GM23338 (cell line): ENCODE measurements at regions not wholly inside any gene's neighbourhood (a gene's known extent, or its start where the extent isn't known, plus 50 kb on each side); places are given as distances from the start of the nearest gene placed in this dataset.

Source experiments
- ATAC-seq: fragments of 200-7000 bp; cut with Tn5 transposase; 3 replicates; pipeline ENCODE4 v1.9.1; 2020
- DNase-seq: peaks from one replicate; pipeline ENCODE4 v3.0.0-alpha.2; 2015; ENCODE audit warnings: low spot score
- H2AFZ ChIP-seq: fragments of 200-600 bp; sonication (generic); 2 replicates; pipeline ENCODE4 v1.8.0; 2016; ENCODE audit warnings: antibody characterized with exemption, mild to moderate bottlenecking, moderate library complexity
- H3F3A ChIP-seq: fragments of 200-600 bp; sonication (generic); replicated peaks from 2 replicates; pipeline ENCODE4 v1.8.0; 2017; ENCODE audit warnings: antibody characterized with exemption, mixed run types, low read depth
- H3K27ac ChIP-seq: fragments of 200-600 bp; sonication (generic); 2 replicates; pipeline ENCODE4 v1.6.1; 2016; ENCODE audit warnings: low read depth
- H3K27me3 ChIP-seq: fragments of 200-600 bp; sonication (generic); 2 replicates; pipeline ENCODE4 v1.8.0; 2016; ENCODE audit warnings: mild to moderate bottlenecking, mixed run types, moderate library complexity; ENCODE audit not compliant: insufficient read depth
- H3K36me3 ChIP-seq: fragments of 200-600 bp; sonication (generic); 2 replicates; pipeline ENCODE4 v1.8.0; 2016; ENCODE audit warnings: mild to moderate bottlenecking; ENCODE audit not compliant: insufficient read depth
- H3K4me1 ChIP-seq: fragments of 200-600 bp; sonication (generic); 2 replicates; pipeline ENCODE4 v1.8.0; 2016; ENCODE audit warnings: mild to moderate bottlenecking, moderate library complexity; ENCODE audit not compliant: insufficient read depth
- H3K4me2 ChIP-seq: fragments of 200-600 bp; sonication (generic); 2 replicates; pipeline ENCODE4 v1.7.1; 2017; ENCODE audit warnings: mixed run types
- H3K4me3 ChIP-seq: fragments of 200-600 bp; sonication (generic); 2 replicates; pipeline ENCODE4 v1.6.1; 2016; ENCODE audit warnings: mixed run types
- H3K79me2 ChIP-seq: fragments of 200-600 bp; sonication (generic); replicated peaks from 2 replicates; pipeline ENCODE4 v1.8.0; 2017; ENCODE audit warnings: mild to moderate bottlenecking; ENCODE audit not compliant: insufficient read depth
- H3K9me2 ChIP-seq: fragments of 200-600 bp; sonication (generic); 2 replicates; pipeline ENCODE4 v1.8.0; 2017; ENCODE audit not compliant: insufficient read depth
- H4K20me1 ChIP-seq: fragments of 200-600 bp; sonication (generic); replicated peaks from 2 replicates; pipeline ENCODE4 v1.8.0; 2017; ENCODE audit warnings: mild to moderate bottlenecking; ENCODE audit not compliant: insufficient read depth
- H3K27ac Mint-ChIP-seq: 2 replicates; pipeline ENCODE4 v1.8.0; 2020; ENCODE audit warnings: inconsistent platforms, mild to moderate bottlenecking, moderate library complexity, mixed read lengths
- H3K27me3 Mint-ChIP-seq: 3 replicates; pipeline ENCODE4 v1.8.0; 2022; ENCODE audit warnings: low read depth, mild to moderate bottlenecking, moderate library complexity, mixed read lengths, inconsistent platforms; ENCODE audit not compliant: insufficient read depth, poor library complexity
- H3K36me3 Mint-ChIP-seq: 3 replicates; pipeline ENCODE4 v1.8.0; 2021; ENCODE audit warnings: low read depth, mild to moderate bottlenecking, inconsistent platforms, moderate library complexity, mixed read lengths
- H3K4me1 Mint-ChIP-seq: 3 replicates; pipeline ENCODE4 v1.8.0; 2020; ENCODE audit warnings: mild to moderate bottlenecking, inconsistent platforms, mixed read lengths
- H3K4me3 Mint-ChIP-seq: 3 replicates; pipeline ENCODE4 v1.8.0; 2021; ENCODE audit warnings: moderate library complexity, mild to moderate bottlenecking, inconsistent platforms, mixed read lengths
- H3K9me3 Mint-ChIP-seq: 3 replicates; pipeline ENCODE4 v1.8.0; 2020; ENCODE audit warnings: moderate library complexity, mild to moderate bottlenecking, inconsistent platforms, mixed read lengths
- CTCF ChIP-seq, 2 experiments: fragments of 200-600 bp in 1 of 2; sonication (generic) in 1 of 2; conservative IDR thresholded peaks; 2 replicates each; pipeline versions ENCODE4 v1.5.1 to v1.6.1; 2016 to 2017; ENCODE audit warnings: antibody characterized with exemption in 2 of 2, low read depth in 2 of 2, mild to moderate bottlenecking in 2 of 2, moderate library complexity in 1 of 2
- ZNF462 ChIP-seq: fragments of 250-450 bp; sonication (Bioruptor Pico); IDR thresholded peaks from 2 replicates; pipeline ENCODE4 v1.5.0; 2020; ENCODE audit warnings: mild to moderate bottlenecking, moderate library complexity

- TF ChIP-seq ZNF462 (CRISPR knock-in tag) (no peak), CTCF (conservative IDR thresholded peaks at IDR 0.05; ENCODE audit: low read depth in 2 of 2) (no peak)
These were observed 500.4 kb downstream of the SLC6A15 start (continued) for GRCh38 chr12:84412226-84412625.

- Histone ChIP-seq H2AFZ (no peak overlapping the region), H3K4me2 (no peak overlapping the region), H3F3A (no peaks in the 10 kb centered on the region), H3K27ac (no peak overlapping the region), H3K9me2 (peaks cover 2% of the 10 kb centered on the region; the same call in 1 of the 2 replicates), H3K4me1 (no peaks in the 10 kb centered on the region), H3K27me3 (no peaks in the 10 kb centered on the region), H3K36me3 (no peaks in the 10 kb centered on the region), H4K20me1 (no peaks in the 10 kb centered on the region), H3K79me2 (no peaks in the 10 kb centered on the region), H3K4me3 (no peak overlapping the region)
- H3K4me3 Mint-ChIP-seq = no peak overlapping the region
- no peaks in the 10 kb centered on the region for H3K36me3 Mint-ChIP-seq
- no peak for DNase-seq
- H3K9me3 Mint-ChIP-seq = no peaks in the 10 kb centered on the region
- H3K27ac Mint-ChIP-seq = no peak overlapping the region; the same call in 1 of the 2 replicates
- no peaks in the 10 kb centered on the region for H3K27me3 Mint-ChIP-seq
- no peak for TF ChIP-seq ZNF462 (CRISPR knock-in tag)
- H3K4me1 Mint-ChIP-seq = no peaks in the 10 kb centered on the region
- no peak for ATAC-seq
These were observed 501.6 kb downstream of the SLC6A15 start for GRCh38 chr12:84411031-84411430.
